B cell (primary cell): ENCODE measurements at regions not wholly inside any gene's neighbourhood (a gene's known extent, or its start where the extent isn't known, plus 50 kb on each side); places are given as distances from the start of the nearest gene placed in this dataset.

Experiments used
- ATAC-seq: fragments of 200-7000 bp; cut with Tn5 transposase; one replicate; pipeline ENCODE4 v1.10.0; 2021; ENCODE audit warnings: low read depth, mild to moderate bottlenecking, moderate number of reproducible peaks, moderate library complexity
- CTCF ChIA-PET: fragments of 350-600 bp; sonication (Branson Sonifier 250); formaldehyde crosslinking; loops from one replicate; lab custom pipeline; 2021; ENCODE audit warnings: antibody characterized with exemption, inconsistent platforms; lab: Charles Lee
- POLR2A ChIA-PET: fragments of 350-600 bp; sonication (Branson Sonifier 250); formaldehyde crosslinking; loops from one replicate; lab custom pipeline; 2021; ENCODE audit warnings: antibody characterized with exemption; lab: Charles Lee
- DNase-seq: peaks from one replicate; pipeline ENCODE4 v3.0.0; 2013
- H2AFZ ChIP-seq: 2 replicates; pipeline ENCODE4 v1.6.1; 2012; ENCODE audit warnings: mild to moderate bottlenecking, low read depth, low read length; ENCODE audit not compliant: insufficient read depth, poor library complexity, severe bottlenecking
- H3K27ac ChIP-seq, 2 donors: 1 replicate in 1 of 2; 2 replicates in 1 of 2; pipeline ENCODE4 v1.5.1; 2012 to 2013; ENCODE audit warnings: low read length in 2 of 2, mild to moderate bottlenecking in 2 of 2, moderate library complexity in 1 of 2
- H3K27me3 ChIP-seq, 4 experiments: fragments of 200-600 bp in 1 of 4; sonication (generic) in 1 of 4; replicated peaks in 1 of 4; 1 replicate in 2 of 4; 2 replicates in 2 of 4; pipeline versions ENCODE4 v1.6.1 to v1.7.0; 2013 to 2016; ENCODE audit warnings: low read length in 3 of 4, mild to moderate bottlenecking in 2 of 4, mixed read lengths in 1 of 4, moderate library complexity in 1 of 4; ENCODE audit not compliant: insufficient read depth in 4 of 4, control insufficient read depth in 3 of 4; ENCODE audit errors: control extremely low read depth in 1 of 4
- H3K36me3 ChIP-seq, 2 experiments: replicated peaks in 1 of 2; 1 replicate in 1 of 2; 2 replicates in 1 of 2; pipeline versions ENCODE4 v1.6.1 to v1.7.1; 2013; ENCODE audit warnings: low read length in 1 of 2; ENCODE audit not compliant: insufficient read depth in 2 of 2, control insufficient read depth in 1 of 2; ENCODE audit errors: control extremely low read depth in 1 of 2, extremely low read depth in 1 of 2
- H3K4me1 ChIP-seq, 2 donors: fragments of 200-600 bp in 1 of 2; sonication (generic) in 1 of 2; 1 replicate in 1 of 2; 2 replicates in 1 of 2; pipeline versions ENCODE4 v1.5.1 to v1.6.1; 2013 to 2017; ENCODE audit warnings: low read length in 2 of 2; ENCODE audit not compliant: control insufficient read depth in 2 of 2, insufficient read depth in 2 of 2
- H3K4me2 ChIP-seq: replicated peaks from 2 replicates; pipeline ENCODE3; 2012; ENCODE audit warnings: mild to moderate bottlenecking, low read depth, low read length; ENCODE audit not compliant: poor library complexity, severe bottlenecking
- H3K4me3 ChIP-seq, 5 experiments: fragments of 200-600 bp in 1 of 5; sonication (generic) in 1 of 5; 1 replicate in 3 of 5; 2 replicates in 2 of 5; pipeline versions ENCODE4 v1.5.1 to v1.7.0; 2011 to 2016; ENCODE audit warnings: low read length in 4 of 5, mild to moderate bottlenecking in 4 of 5, low read depth in 2 of 5, control low read depth in 1 of 5, moderate library complexity in 1 of 5; ENCODE audit not compliant: insufficient read depth in 1 of 5; ENCODE audit errors: control extremely low read depth in 1 of 5, extremely low read depth in 1 of 5
- H3K79me2 ChIP-seq: fragments of 200-600 bp; sonication (generic); one replicate; pipeline ENCODE4 v1.6.0; 2016; ENCODE audit warnings: low read length; ENCODE audit not compliant: control insufficient read depth, insufficient read depth
- H3K9ac ChIP-seq: fragments of 200-600 bp; sonication (generic); 2 replicates; pipeline ENCODE4 v1.6.1; 2017; ENCODE audit warnings: mild to moderate bottlenecking, low read length, moderate library complexity
- H3K9me3 ChIP-seq, 3 donors: one replicate each; pipeline versions ENCODE4 v1.6.1 to v1.7.1; 2013; ENCODE audit warnings: low read length in 2 of 3; ENCODE audit not compliant: control insufficient read depth in 2 of 3, insufficient read depth in 1 of 3; ENCODE audit errors: control extremely low read depth in 1 of 3
- H4K20me1 ChIP-seq: 2 replicates; pipeline ENCODE4 v1.6.0; 2012; ENCODE audit warnings: mild to moderate bottlenecking, low read length; ENCODE audit not compliant: insufficient read depth, control insufficient read depth, poor library complexity, severe bottlenecking
- H3K27ac Mint-ChIP-seq: one replicate; pipeline ENCODE4 v1.8.0; 2021; ENCODE audit warnings: mixed read lengths
- H3K27me3 Mint-ChIP-seq: one replicate; pipeline ENCODE4 v1.8.0; 2021; ENCODE audit warnings: mixed read lengths
- H3K4me1 Mint-ChIP-seq: one replicate; pipeline ENCODE4 v1.8.0; 2021; ENCODE audit warnings: mixed read lengths
- H3K4me3 Mint-ChIP-seq: one replicate; pipeline ENCODE4 v1.8.0; 2021; ENCODE audit warnings: mixed read lengths
- H3K9me3 Mint-ChIP-seq: one replicate; pipeline ENCODE4 v1.8.0; 2022; ENCODE audit warnings: mixed read lengths; ENCODE audit not compliant: insufficient read depth
- CTCF ChIP-seq: fragments of 200-600 bp; IDR thresholded peaks from one replicate; pipeline ENCODE4 v1.8.0; 2022; ENCODE audit warnings: antibody characterized with exemption, mild to moderate bottlenecking
- EZH2 ChIP-seq: IDR thresholded peaks from 2 replicates; pipeline ENCODE4 v1.6.1; 2012; ENCODE audit warnings: borderline replicate concordance, low read depth, mild to moderate bottlenecking, moderate library complexity, low read length; ENCODE audit not compliant: insufficient read depth, poor library complexity, severe bottlenecking
- WGBS: methylation state at CpG from one replicate; pipeline ENCODE4 v1.1.5; 2013; ENCODE audit warnings: missing lambda C conversion rate; ENCODE audit not compliant: insufficient coverage; 5-methylcytosine and 5-hydroxymethylcytosine counted together
- intact Hi-C: fragments of 100-400 bp; cut with micrococcal nuclease; formaldehyde crosslinking; loops from one replicate; pipeline ENCODE4 v1.10.0; 2022

GRCh38 chr11:115678942-115679341 lies 174.7 kb upstream of the CADM1 start:
- intact Hi-C loops: no loop called here
- Mint-ChIP-seq H3K4me1 (no peaks in the 10 kb centered on the region), H3K27me3 (peaks cover 8% of the 10 kb centered on the region), H3K27ac (no peak overlapping the region), H3K9me3 (peaks cover 5% of the 10 kb centered on the region), H3K4me3 (no peak overlapping the region)
- no peak overlapping the region for H2AFZ ChIP-seq
- no peaks in the 10 kb centered on the region for H3K79me2 ChIP-seq
- no peak overlapping the region for H3K4me3 ChIP-seq
- H3K9ac ChIP-seq: no peak overlapping the region
- no peaks in the 10 kb centered on the region for H3K36me3 ChIP-seq
- ATAC-seq (no peak), DNase-seq (no peak)
- H3K9me3 ChIP-seq: peaks cover 0 to 7% (median 0%) of the 10 kb centered on the region in 3 donors
- no peak overlapping the region for H3K27ac ChIP-seq
- H4K20me1 ChIP-seq: no peaks in the 10 kb centered on the region
- no peak overlapping the region for H3K4me2 ChIP-seq
- ChIA-PET CTCF (no interaction called here), POLR2A (no interaction called here)
- H3K4me1 ChIP-seq: no peaks in the 10 kb centered on the region
- H3K27me3 ChIP-seq: no peaks in the 10 kb centered on the region
- WGBS: 90% methylated on average over 5 of the region's 5 CpGs
- TF ChIP-seq EZH2: no peak
- no peak for TF ChIP-seq CTCF

- no peak for TF ChIP-seq EZH2
- no peak for TF ChIP-seq CTCF
- no peak overlapping the region for H3K4me2 ChIP-seq
- no peak overlapping the region for H3K27ac ChIP-seq
- no peak overlapping the region for H3K4me3 Mint-ChIP-seq
- H3K79me2 ChIP-seq: no peaks in the 10 kb centered on the region
- H3K4me1 Mint-ChIP-seq: no peaks in the 10 kb centered on the region
- H3K9me3 ChIP-seq: peaks cover 0 to 10% (median 0%) of the 10 kb centered on the region in 3 donors
- intact Hi-C loops: no loop called here
- ChIA-PET CTCF (no interaction called here), POLR2A (no interaction called here)
- no peaks in the 10 kb centered on the region for H4K20me1 ChIP-seq
- peaks cover 4% of the 10 kb centered on the region for H3K27me3 Mint-ChIP-seq
- H3K4me3 ChIP-seq: no peak overlapping the region
- H3K9ac ChIP-seq: no peak overlapping the region
- H3K27ac Mint-ChIP-seq: no peak overlapping the region
- no peak for DNase-seq
- H3K4me1 ChIP-seq: no peaks in the 10 kb centered on the region
- H3K27me3 ChIP-seq: no peaks in the 10 kb centered on the region
- 78% methylated on average over 4 of the region's 4 CpGs for WGBS
- no peaks in the 10 kb centered on the region for H3K9me3 Mint-ChIP-seq
- no peak for ATAC-seq
- no peak overlapping the region for H2AFZ ChIP-seq
- H3K36me3 ChIP-seq: no peaks in the 10 kb centered on the region
Observed at GRCh38 chr11:115677190-115677589, 173.0 kb upstream of the CADM1 start.
